ENCODE measurements at regions not wholly inside any gene's neighbourhood (a gene's known extent, or its start where the extent isn't known, plus 50 kb on each side); places are given as distances from the start of the nearest gene placed in this dataset.
A peak's percentile ranks its signal among the peaks of the same experiment; 100 is the strongest.

GRCh38 chr2:20565623-20566236, 85.2 kb downstream of the HS1BP3 start:
- no peak for TF ChIP-seq CTCF (IDR thresholded peaks at IDR 0.05)
- peak in 1 of 2 donors; percentile 19 for TF ChIP-seq POLR2AphosphoS5 (IDR thresholded peaks at IDR 0.05)
- no peak for TF ChIP-seq EP300 (IDR thresholded peaks at IDR 0.05)
- no peak for TF ChIP-seq POLR2A (IDR thresholded peaks at IDR 0.05; ENCODE audit: low read depth)
- H3K9me3 ChIP-seq: no peaks in the 10 kb centered on the region
- WGBS: 71% methylated on average over 7 of the region's 8 CpGs
- intact Hi-C loops (cut with DNase I): no loop called here
- DNase-seq (ENCODE audit: extremely low spot score): no peak
- peaks cover 38 to 41% (median 40%) of the 10 kb centered on the region in 4 donors for H3K4me1 ChIP-seq
- H3K27me3 ChIP-seq: no peaks in the 10 kb centered on the region
- H3K27ac ChIP-seq (replicated peaks in 1 of 4): peak overlapping the region in 2 of 4 donors; percentile 0 to 48
- no peak overlapping the region for H3K4me3 ChIP-seq
- H3K36me3 ChIP-seq: no peaks in the 10 kb centered on the region

GRCh38 chr2:20566331-20566730, 84.6 kb downstream of the HS1BP3 start:
- no peak overlapping the region for H3K4me3 ChIP-seq
- intact Hi-C loops (cut with DNase I): no loop called here
- peaks cover 43 to 47% (median 46%) of the 10 kb centered on the region in 4 donors for H3K4me1 ChIP-seq
- H3K27me3 ChIP-seq: no peaks in the 10 kb centered on the region
- H3K27ac ChIP-seq (replicated peaks in 1 of 4): peak overlapping the region in 1 of 4 donors; percentile 48
- TF ChIP-seq EP300 (IDR thresholded peaks at IDR 0.05) (no peak), POLR2A (IDR thresholded peaks at IDR 0.05; ENCODE audit: low read depth) (no peak), CTCF (IDR thresholded peaks at IDR 0.05) (no peak), POLR2AphosphoS5 (IDR thresholded peaks at IDR 0.05) (no peak)
- no peaks in the 10 kb centered on the region for H3K9me3 ChIP-seq
- DNase-seq (ENCODE audit: extremely low spot score): no peak
- 92% methylated on average over 4 of the region's 4 CpGs for WGBS
- H3K36me3 ChIP-seq: no peaks in the 10 kb centered on the region

GRCh38 chr2:20567159-20567925, 83.6 kb downstream of the HS1BP3 start:
- intact Hi-C loops (cut with DNase I): no loop called here
- no peaks in the 10 kb centered on the region for H3K36me3 ChIP-seq
- no peak overlapping the region for H3K4me3 ChIP-seq
- no peaks in the 10 kb centered on the region for H3K9me3 ChIP-seq
- H3K27ac ChIP-seq (replicated peaks in 1 of 4): peak overlapping the region in 3 of 4 donors; percentile 63 to 66 (median 66)
- H3K4me1 ChIP-seq: peaks cover 52 to 56% (median 55%) of the 10 kb centered on the region in 4 donors
- TF ChIP-seq CTCF (IDR thresholded peaks at IDR 0.05) (no peak), POLR2A (IDR thresholded peaks at IDR 0.05; ENCODE audit: low read depth) (no peak), POLR2AphosphoS5 (IDR thresholded peaks at IDR 0.05) (no peak), EP300 (IDR thresholded peaks at IDR 0.05) (no peak)
- no peak for DNase-seq (ENCODE audit: extremely low spot score)
- WGBS: 98% methylated on average over 7 of the region's 12 CpGs
- no peaks in the 10 kb centered on the region for H3K27me3 ChIP-seq
